ENCODE measurements at regions not wholly inside any gene's neighbourhood (a gene's known extent, or its start where the extent isn't known, plus 50 kb on each side); places are given as distances from the start of the nearest gene placed in this dataset.

DNA sequence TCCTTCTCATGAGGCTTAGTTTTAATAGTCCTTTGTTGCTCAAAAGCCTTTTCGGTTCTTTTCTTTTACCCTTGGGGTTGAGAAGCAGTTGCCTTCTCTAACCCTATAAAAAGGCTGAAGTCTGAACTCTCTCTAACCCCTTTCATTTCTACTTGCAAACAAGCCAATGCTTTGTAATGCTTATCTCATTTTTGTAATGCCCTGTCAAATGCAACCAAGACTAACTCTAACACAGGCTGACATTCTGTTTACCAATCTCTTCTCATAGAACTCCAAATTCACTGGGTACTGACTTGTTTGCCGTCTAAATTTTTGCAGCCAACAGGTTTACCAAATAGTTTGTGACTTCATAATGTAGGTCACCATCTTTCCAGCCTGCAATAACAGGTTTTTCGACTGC lies 233.9 kb upstream of the SNX7 start:
- no peak for DNase-seq (ENCODE audit: extremely low read depth, low read depth)

DNA sequence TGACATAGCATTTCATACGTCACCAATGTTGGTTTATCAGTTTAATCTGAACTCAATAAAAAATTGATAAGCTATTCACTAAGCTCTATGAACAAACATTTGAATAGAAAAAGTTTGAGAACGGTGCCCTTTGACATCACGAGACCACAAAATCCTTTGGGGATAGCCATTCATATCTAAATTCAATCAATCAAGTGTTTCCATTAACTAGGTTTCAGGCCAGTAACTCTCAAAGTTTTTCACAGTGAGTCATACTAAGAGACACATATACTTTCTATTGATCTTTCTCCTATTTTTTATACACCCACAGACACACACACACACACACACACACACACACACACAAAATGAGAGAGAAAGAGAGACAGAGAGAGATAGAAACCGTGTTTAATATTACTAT lies 235.4 kb upstream of the SNX7 start:
- no peak for DNase-seq (ENCODE audit: extremely low read depth, low read depth)

DNA sequence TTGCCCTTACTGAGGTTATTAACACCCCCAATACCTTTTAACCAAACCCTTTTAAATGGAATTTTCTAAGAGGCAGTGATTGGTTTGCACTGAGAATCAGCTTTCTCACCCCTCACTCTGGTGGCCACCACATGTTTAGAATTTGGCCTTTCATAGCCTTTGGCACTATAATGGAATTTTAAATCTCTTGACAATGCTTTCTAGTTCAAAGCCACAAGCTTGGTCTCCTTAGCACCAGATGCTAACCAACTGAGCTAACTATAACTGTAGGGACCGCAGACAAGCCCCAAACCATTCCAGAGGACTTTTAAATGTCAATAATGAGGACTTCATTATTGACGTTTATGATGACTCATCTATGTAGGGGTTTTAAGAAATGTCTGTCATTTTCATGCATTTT lies 238.7 kb upstream of the SNX7 start:
- DNase-seq (ENCODE audit: extremely low read depth, low read depth), result no peak

DNA sequence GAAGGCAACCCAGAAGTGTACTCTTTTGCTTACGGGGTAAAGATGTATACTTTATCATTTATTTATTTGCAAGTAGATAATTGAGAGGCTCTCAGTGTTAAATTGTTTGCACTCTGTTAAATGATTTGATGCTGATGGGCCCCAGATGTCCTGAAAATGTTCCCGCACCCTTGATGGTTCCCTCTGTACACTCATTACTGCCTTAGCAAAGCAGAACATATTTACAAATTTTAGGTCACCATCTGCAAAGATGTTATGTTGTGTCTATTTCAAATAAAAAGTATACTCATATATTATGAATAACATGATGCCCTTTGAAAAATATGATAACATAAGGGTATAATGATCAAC lies 240.5 kb upstream of the SNX7 start:
- DNase-seq (ENCODE audit: extremely low read depth, low read depth), result no peak

DNA sequence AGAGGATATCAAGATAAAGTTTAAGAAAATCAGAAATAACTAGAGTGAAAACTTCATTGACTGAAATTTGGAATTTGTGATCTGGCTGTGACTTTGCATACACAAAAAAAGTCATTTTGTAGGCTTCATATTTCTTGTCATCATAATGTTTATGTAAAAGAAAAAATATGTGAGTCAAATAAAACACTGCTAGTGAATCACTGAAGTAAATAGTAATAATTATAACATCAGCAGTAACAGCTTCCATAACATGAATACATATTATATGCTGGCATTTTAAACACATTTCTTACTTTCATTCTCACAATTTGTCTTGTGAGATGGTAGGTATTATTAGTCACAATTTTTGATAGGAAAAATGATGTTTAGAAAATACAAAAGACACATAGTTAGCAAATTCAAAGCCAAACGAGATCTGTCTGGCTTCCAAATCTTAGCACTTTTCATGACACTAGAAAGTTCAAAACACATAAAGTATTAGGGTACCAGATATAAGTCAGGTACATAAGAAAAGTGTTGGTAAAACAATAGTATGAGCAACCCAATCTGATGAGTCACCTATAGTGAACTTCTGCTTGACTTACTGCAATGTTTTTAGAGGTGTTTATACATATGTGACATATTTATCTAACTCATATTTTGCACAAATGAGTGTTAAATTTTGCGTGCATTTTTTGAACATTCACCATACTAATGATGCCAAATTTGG lies 241.0 kb upstream of the SNX7 start:
- no peak for DNase-seq (ENCODE audit: extremely low read depth, low read depth)

DNA sequence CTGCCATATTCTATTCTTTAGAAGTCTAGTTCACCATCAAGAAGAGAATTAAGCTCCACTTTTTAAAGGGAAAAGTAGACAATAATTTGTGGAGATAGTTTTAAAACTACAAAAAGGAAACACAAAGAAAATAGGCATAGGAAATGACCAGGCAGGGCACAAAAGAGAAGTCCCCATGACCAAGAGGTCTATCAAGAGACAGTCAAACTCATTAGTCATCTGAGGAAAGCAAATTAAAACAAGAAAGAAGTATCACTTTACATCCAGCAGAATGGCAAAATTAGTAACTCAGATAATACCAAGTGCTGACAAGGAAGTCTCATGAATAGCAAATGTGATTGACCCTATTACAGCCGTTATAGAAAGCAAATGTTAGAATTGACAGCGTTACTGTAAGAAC lies 243.7 kb upstream of the SNX7 start:
- DNase-seq (ENCODE audit: extremely low read depth, low read depth), result no peak

DNA sequence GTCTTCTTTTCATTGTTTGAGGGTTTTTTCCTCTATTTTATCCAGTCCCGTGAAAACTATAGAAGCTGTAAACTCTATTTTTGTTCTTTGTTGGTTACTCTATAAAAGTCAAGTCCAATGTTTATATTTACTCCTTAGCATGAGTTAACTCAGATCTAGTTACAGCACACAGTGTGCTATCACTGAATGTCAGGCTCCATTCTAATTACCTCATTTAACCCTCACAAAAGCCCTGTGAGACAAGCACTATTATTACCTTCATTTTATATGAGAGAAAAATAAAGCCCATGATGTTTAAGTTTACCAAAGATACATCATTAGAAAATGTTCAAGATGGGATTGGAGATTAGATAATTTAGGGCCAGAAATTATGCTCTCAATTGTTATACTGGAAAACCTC lies 251.4 kb upstream of the SNX7 start:
- DNase-seq (ENCODE audit: extremely low read depth, low read depth), result no peak

DNA sequence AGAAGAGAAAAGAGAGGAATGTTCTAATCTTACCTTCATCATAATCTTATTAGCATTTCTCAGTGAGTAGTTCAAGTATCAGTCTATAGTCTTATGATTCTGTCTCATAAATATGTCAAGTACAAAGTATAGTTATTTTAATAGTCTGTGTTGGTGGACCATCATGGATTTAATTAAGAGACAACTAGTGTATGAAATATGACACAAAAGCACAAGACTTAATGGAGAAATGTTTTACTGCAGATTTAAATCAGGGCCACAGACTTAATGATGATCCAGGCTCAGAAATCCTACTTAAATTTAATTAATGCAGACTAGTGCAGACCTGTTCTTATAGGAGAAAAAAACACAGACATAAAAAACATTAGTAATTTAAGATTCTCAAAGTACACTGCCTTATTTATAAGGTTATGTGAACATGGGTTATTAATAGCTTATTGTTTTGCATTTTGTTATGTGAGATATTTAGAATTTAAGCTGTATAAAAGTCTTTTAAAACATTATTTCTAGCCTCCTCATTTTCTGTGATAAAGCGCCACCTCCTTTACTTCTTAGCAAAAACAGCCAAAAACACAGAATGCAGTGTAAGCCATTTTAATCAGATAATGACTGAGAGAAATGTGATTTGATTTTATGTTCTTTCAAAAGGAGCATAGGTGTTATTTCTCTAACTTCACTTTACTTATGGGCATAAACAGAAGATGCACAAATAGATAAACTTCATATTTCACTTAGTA lies 255.0 kb upstream of the SNX7 start:
- no peak for DNase-seq (ENCODE audit: extremely low read depth, low read depth)

DNA sequence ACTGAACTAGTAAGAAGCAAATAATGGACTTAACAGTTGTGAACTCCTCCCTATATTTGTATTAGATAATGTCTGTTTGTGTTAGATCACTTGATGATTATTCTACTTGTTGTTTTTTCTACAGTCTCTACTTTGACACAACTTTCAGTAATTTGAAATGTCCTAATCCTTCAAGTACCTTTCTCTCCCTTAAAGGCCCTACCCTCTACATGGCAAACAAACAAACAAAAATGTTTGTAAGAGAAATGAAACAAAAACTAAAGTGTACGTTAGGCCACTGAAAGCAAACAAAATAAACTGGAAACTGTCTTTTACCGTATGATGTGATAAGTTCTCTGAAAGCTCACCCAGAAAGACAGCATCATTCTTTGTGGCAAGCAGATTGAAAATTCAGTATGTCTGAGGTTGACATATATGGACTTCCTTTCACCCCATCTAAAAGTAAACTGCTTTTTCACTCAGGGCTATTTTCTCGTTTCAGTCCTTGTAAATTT lies 255.9 kb upstream of the SNX7 start:
- peak; percentile 20 for DNase-seq (ENCODE audit: extremely low read depth, low read depth)

DNA sequence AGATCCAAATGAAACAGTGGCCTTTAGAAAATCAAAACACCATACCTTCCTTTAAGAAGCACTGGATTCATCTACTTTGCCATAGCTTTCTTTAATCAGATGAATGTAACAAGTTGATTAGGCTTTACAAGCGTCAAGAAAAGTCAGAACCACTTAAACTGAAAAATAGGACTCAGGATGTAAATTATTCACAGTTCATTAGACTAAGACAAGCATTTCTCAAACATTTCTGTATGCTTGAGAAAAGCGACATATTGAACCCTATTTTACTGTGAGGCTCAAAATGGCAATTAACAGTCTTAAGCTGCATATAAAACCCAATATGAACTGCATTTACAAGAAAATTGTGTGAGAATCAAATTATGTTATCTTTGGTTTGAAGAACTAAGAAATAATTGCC lies 256.7 kb upstream of the SNX7 start:
- DNase-seq (ENCODE audit: extremely low read depth, low read depth), result no peak

DNA sequence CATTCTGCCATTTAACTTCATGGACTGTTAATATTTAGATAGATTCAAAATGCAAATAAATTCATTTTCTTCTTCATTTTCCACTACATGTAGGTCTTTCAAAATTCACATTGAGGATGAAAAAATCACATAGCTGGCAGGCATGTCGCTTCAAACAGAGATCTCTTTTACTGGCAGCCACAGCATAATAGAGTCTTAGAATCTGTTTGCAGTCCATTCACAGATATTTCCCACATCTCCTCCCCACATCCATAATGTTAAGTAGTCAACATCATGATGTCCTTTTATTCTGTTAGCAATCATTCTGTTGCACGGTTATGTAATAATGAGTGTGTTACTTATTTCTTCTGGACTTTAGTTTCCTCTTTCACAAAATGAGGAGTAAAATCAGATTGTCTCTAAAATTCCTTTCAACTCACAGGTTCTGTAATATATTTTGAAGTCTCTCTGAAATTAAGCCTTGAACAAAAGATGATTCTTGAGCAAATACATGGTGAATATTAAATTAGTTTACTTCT lies 257.5 kb upstream of the SNX7 start:
- DNase-seq (ENCODE audit: extremely low read depth, low read depth), result no peak

DNA sequence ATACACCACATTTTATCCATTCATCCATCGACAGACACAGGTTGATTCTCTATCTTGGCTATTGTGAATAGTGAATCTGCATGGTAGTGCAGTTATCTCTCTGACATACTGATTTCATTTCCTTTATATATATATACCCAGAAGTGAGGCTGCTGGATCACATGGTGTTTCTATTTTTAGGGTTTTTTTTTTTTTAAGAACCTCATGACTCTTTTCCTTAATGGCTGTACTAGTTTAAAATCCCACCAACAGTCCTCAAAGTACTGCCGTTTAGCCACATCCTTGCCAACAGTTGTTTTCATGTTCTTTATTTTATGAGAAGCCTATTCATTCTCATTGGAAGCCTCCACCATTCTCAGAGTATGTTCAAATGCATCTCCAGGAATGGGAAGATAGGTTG lies 258.7 kb upstream of the SNX7 start:
- no peak for DNase-seq (ENCODE audit: extremely low read depth, low read depth)

DNA sequence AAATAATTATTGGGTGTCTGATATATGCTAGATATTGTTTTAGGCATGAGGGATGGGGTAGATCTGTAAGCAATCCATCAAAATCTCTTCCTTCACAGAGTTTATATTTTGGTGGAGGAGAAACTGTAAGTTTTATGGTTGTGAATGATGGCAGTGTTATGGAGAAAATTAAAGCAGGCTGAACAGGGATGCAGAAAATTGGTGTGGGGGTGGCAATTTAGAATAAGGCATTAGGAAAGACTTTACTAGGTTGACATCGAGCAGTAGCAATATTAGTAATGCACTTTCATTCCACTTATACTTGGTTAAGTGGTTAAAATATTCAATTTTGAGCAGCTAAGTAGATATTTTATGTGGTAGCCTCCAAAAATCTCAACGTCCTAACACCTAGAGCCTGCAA lies 261.1 kb upstream of the SNX7 start:
- DNase-seq (ENCODE audit: extremely low read depth, low read depth), result no peak

DNA sequence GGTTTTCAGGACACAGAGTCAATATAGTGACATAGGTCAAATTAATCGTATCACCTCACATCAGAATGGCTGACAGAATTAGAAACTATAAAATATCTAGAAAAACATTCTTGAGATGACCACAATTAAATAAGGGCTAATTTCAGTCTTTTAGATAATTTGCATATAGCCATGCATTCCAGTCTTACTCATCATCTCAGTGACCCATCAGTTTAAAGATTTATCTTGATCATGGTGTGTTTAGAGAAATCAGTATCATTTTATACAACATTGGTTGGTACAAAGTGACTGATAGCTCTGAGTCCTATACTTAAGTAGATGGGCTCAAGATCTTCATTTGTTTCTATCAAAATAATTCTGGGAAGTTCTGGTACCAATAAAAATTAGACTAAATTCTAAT lies 262.3 kb upstream of the SNX7 start:
- no peak for DNase-seq (ENCODE audit: extremely low read depth, low read depth)

DNA sequence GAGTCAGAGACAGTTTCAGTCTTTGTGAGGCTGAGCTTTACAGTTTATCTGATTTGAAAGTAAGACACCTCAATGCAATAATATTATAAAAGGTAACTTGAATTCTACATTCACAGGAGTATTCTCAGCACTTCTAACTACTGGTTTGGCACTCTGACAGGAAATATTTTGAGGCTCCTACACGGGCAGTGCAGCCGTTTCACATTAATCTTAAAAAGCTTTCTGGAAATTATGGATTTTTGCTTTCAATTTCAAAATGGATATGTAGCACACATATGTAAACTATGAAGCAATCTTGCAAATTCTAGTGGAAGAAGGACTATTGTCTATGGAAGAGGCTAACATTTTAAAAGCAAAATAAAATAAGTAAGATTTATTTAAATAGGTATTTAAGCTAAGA lies 262.9 kb upstream of the SNX7 start:
- DNase-seq (ENCODE audit: extremely low read depth, low read depth), result no peak

DNA sequence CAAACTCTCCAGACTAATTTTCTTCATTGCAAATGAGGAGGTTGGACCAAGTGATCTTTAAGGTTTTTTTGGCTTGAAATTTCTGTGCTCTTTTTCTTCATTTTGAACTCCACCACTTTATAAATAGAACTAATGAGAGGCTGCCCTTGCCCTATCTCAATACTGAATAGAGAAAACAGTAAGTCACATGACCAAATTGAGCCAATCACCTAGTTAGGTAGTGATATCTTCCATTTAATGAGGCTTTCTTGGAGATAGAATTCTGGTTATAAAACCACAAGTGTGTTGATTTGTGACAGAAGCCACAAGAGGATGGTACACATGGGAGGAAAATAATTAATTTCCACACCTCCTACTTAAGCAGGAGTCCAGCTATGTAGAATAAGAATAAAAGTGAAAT lies 263.4 kb upstream of the SNX7 start:
- DNase-seq (ENCODE audit: extremely low read depth, low read depth), result no peak

DNA sequence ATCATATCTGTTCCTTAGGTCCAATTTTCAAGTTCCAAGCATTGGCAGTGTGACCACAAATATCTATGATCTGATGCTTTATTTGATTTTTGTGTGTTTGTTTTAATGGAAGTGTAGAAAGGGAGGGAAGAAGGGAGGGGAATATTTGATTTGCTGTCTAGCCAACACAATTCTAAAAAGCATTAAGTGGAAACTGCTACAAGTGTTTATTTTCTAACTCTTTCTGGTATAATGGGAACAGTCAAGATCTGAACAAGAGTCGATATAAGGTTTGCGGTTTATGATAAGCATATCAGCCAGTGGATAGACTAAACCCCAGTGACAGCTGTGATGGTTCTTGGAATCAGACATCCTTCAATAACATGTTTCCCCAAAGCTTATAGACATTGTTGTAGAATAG lies 267.8 kb upstream of the SNX7 start:
- no peak for DNase-seq (ENCODE audit: extremely low read depth, low read depth)

DNA sequence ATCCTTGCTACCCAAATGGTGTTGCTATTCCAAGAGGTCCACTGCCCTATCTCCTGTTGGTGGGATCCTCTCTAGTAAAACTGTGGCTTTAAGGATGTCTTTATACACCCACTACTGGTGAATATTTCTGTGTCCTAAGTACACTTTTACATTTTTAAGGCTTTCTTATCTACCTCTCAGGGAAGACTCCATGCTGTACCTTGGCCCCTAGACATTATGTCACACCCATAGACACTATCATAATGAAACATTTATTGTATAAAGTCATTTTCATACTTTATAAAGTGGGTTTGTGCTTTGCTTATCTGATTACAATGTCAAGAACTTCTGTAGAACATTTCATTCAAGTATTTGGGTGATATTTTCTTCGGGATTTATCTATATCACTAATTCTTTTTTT lies 270.3 kb upstream of the SNX7 start:
- DNase-seq (ENCODE audit: extremely low read depth, low read depth), result no peak

DNA sequence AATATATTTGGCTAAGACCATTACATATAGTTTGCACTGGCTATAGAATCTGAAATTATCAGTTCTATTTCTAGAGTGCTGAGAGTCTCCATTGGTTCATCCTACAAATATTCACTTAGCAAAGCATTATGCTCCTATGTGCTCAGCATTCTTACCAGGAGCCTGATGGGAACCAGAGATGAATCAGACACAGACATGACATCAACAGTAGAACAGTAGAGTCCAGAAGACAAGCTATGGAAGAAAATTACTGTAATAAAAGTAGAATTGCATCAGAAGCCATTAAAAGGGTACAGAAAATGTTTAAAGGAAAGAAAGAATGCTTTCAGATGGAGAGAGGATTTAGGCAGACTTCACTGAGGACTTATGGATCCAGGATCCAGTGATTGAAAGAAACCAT lies 271.7 kb upstream of the SNX7 start:
- DNase-seq (ENCODE audit: extremely low read depth, low read depth), result no peak

DNA sequence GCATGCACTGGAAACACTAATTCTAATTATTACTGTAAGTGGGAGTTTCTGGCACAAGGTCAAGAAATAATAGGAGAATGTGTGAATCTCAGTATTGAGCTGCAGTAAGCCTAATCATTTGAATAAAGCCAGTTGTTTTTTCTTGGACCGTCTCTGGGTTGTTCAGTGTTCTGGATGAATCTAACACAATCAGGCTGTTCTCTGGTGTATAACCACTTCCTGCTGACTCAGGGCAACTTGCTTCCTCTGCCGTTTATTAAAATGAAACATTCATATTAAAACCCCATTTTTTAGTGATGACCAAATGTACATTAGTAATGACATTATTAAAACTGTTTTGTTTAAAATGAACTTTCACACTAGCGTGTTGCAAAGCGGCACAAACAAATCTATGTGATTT lies 273.1 kb upstream of the SNX7 start:
- no peak for DNase-seq (ENCODE audit: extremely low read depth, low read depth)

DNA sequence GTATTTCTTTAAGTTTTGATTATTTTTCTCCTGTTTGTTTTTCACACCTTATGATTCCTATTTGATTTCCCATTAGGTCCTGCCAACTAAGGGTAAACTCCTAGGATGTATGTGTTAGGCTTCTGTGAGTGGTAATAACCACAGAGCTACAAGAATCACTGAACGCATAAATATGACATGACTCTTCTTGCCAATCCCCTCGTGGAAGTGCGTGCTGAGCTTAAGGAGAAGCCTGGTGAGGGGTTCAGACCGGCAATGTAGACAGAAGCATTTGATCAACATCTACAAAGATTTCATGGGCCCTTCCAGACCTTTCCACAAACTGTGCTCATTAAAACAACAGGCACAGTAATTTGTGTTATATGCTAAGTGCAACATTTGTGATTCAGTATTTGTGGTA lies 273.8 kb upstream of the SNX7 start:
- no peak for DNase-seq (ENCODE audit: extremely low read depth, low read depth)

DNA sequence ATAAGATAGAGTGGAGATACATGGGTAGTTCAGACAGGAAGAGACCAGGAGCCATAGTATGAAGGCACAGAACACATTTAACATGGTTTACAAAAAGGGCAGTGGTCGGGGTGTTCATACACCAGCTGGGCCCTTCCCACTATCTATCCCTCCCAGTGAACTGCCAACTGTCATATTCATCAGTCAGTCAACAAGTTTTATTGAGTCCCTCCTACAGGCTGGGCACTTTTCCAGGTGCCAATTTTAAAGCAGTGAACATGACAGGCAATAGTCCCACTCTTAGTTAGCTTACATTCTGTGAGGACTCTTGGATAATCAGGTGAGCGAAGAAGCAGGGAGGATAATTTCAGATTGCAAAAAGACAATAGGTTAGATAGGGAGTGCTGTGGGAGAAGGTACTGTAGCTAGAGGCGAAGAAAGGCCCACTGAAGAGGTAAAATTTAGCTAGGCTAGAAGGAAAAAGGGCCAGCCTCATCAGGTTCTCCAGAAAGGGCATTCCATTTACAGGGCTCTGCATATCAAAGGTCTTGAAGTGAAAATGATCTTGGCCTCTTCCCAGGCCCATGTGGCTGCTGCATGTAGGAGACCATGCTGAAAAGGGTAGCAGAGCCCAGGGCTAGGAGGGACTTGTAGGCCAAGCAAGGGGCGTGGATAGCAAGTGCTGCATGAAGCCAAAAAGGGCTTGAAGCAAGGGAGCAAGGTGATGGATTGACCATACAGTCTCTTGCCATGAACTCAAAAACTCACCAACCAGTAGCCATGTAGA lies 274.7 kb upstream of the SNX7 start:
- no peak for DNase-seq (ENCODE audit: extremely low read depth, low read depth)
